ENCODE measurements at regions not wholly inside any gene's neighbourhood (a gene's known extent, or its start where the extent isn't known, plus 50 kb on each side); places are given as distances from the start of the nearest gene placed in this dataset.

- no peaks in the 10 kb centered on the region for H3K4me1 ChIP-seq (ENCODE audit: insufficient read depth, low read length)
- no peaks in the 10 kb centered on the region for H4K20me1 ChIP-seq (ENCODE audit: insufficient read depth, low read length)
- POLR2A ChIA-PET: no interaction called here
- no peaks in the 10 kb centered on the region for H3K79me2 ChIP-seq (ENCODE audit: insufficient read depth, low read length)
- no peak overlapping the region for H3K9ac ChIP-seq (ENCODE audit: insufficient read depth, low read depth, low read length)
- no peak overlapping the region for H3K4me2 ChIP-seq (ENCODE audit: low read depth, low read length)
- intact Hi-C loops (cut with micrococcal nuclease; ENCODE audit: unreplicated experiment): no loop called here
- CTCF ChIA-PET (ENCODE audit: low intra/inter-chr PET ratio, low total read pairs): no interaction called here
- H3K4me3 ChIP-seq (replicated peaks in 1 of 3; ENCODE audit: insufficient read depth in 1 of 3, low read depth in 2 of 3, low read length in 3 of 3): no peak overlapping the region
- no peak overlapping the region for H3K27ac ChIP-seq (ENCODE audit: extremely low read length, insufficient read depth, low read length)
- TF ChIP-seq RFX3 (CRISPR knock-in tag; IDR thresholded peaks at IDR 0.05) (no peak), ZNF207 (IDR thresholded peaks at IDR 0.05; ENCODE audit: borderline replicate concordance) (no peak)
- no peak overlapping the region for H2AFZ ChIP-seq (ENCODE audit: low read length)
- in situ Hi-C loops (cut with HindIII; ENCODE audit: extremely low pct_ligation_motif_present, low pct_unique_long_range_greater_than_20kb): no loop called here
- DNase-seq (ENCODE audit: low spot score) (no peak), ATAC-seq (no peak), FAIRE-seq (no peak)
- no peaks in the 10 kb centered on the region for H3K27me3 ChIP-seq (ENCODE audit: control insufficient read depth in 1 of 2, insufficient read depth in 2 of 2, low read length in 2 of 2)
- 0% methylated on average over 2 of the region's 2 CpGs for WGBS (ENCODE audit: low lambda C conversion rate)
- H3K9me3 ChIP-seq (ENCODE audit: low read length): no peaks in the 10 kb centered on the region
- no peaks in the 10 kb centered on the region for H3K36me3 ChIP-seq (replicated peaks in 1 of 2; ENCODE audit: control insufficient read depth in 1 of 2, insufficient read depth in 2 of 2, low read length in 2 of 2)
- no TSS peak for BruUV-seq (replicated peaks)
These were observed 203.8 kb upstream of the SLITRK6 start for GRCh38 chr13:86003029-86003428.

GRCh38 chr13:86000546-86000945 is 201.3 kb upstream of the SLITRK6 start:
- ChIA-PET POLR2A (no interaction called here), CTCF (ENCODE audit: low intra/inter-chr PET ratio, low total read pairs) (no interaction called here)
- no peak for DNase-seq (ENCODE audit: low spot score)
- no peaks in the 10 kb centered on the region for H3K79me2 ChIP-seq (ENCODE audit: insufficient read depth, low read length)
- no peak for TF ChIP-seq E2F2 (CRISPR knock-in tag; IDR thresholded peaks at IDR 0.05; ENCODE audit: borderline replicate concordance)
- no peak for TF ChIP-seq ZIK1 (CRISPR knock-in tag; IDR thresholded peaks at IDR 0.05; ENCODE audit: borderline replicate concordance, low read depth)
- TF ChIP-seq ATF7 (IDR thresholded peaks at IDR 0.05): no peak
- no peak for TF ChIP-seq ATF7 (CRISPR knock-in tag; IDR thresholded peaks at IDR 0.05)
- TF ChIP-seq ZSCAN30 (CRISPR knock-in tag; IDR thresholded peaks at IDR 0.05): no peak
- no peaks in the 10 kb centered on the region for H3K4me1 ChIP-seq (ENCODE audit: insufficient read depth, low read length)
- no peaks in the 10 kb centered on the region for H3K27me3 ChIP-seq (ENCODE audit: control insufficient read depth in 1 of 2, insufficient read depth in 2 of 2, low read length in 2 of 2)
- H3K9me3 ChIP-seq (ENCODE audit: low read length): no peaks in the 10 kb centered on the region
- intact Hi-C loops (cut with micrococcal nuclease; ENCODE audit: unreplicated experiment): no loop called here
- H3K4me3 ChIP-seq (replicated peaks in 1 of 3; ENCODE audit: insufficient read depth in 1 of 3, low read depth in 2 of 3, low read length in 3 of 3): no peak overlapping the region
- H3K4me2 ChIP-seq (ENCODE audit: low read depth, low read length): no peak overlapping the region
- in situ Hi-C loops (cut with HindIII; ENCODE audit: extremely low pct_ligation_motif_present, low pct_unique_long_range_greater_than_20kb): no loop called here
- FAIRE-seq: no peak
- no peak overlapping the region for H3K27ac ChIP-seq (ENCODE audit: extremely low read length, insufficient read depth, low read length)
- no peak overlapping the region for H3K9ac ChIP-seq (ENCODE audit: insufficient read depth, low read depth, low read length)
- ATAC-seq: no peak
- 0% methylated on average over 2 of the region's 2 CpGs for WGBS (ENCODE audit: low lambda C conversion rate)
- no TSS peak for BruUV-seq (replicated peaks)
- H3K36me3 ChIP-seq (replicated peaks in 1 of 2; ENCODE audit: control insufficient read depth in 1 of 2, insufficient read depth in 2 of 2, low read length in 2 of 2): no peaks in the 10 kb centered on the region
- no peaks in the 10 kb centered on the region for H4K20me1 ChIP-seq (ENCODE audit: insufficient read depth, low read length)
- H2AFZ ChIP-seq (ENCODE audit: low read length): no peak overlapping the region

All from HepG2 (cell line).